Astrocyte of the cerebellum (primary cell): ENCODE measurements at regions not wholly inside any gene's neighbourhood (a gene's known extent, or its start where the extent isn't known, plus 50 kb on each side); places are given as distances from the start of the nearest gene placed in this dataset.

Experiments used
- DNase-seq: peaks from one replicate; pipeline ENCODE4 v3.0.0-alpha.2; 2011; ENCODE audit warnings: low read depth
- H3K4me3 ChIP-seq: 2 replicates; pipeline ENCODE4 v1.5.1; 2011; ENCODE audit warnings: mild to moderate bottlenecking, low read depth, low read length, moderate library complexity
- CTCF ChIP-seq: IDR thresholded peaks from 2 replicates; pipeline ENCODE4 v1.5.1; 2012; ENCODE audit warnings: low read length, low read depth, moderate library complexity, mild to moderate bottlenecking; ENCODE audit errors: missing control alignments
- in situ Hi-C: cut with HindIII; loops from 2 replicates; pipeline ENCODE4 v1.10.0; 2017; ENCODE audit warnings: low sequenced_read_pairs

- no peak for TF ChIP-seq CTCF
- in situ Hi-C loops, result no loop called here
- H3K4me3 ChIP-seq, result no peak overlapping the region
- no peak for DNase-seq
Measured at GRCh38 chr2:156689939-156690338, 253.8 kb downstream of the GPD2 start.

- DNase-seq, result no peak
- TF ChIP-seq CTCF, result no peak
- H3K4me3 ChIP-seq, result no peak overlapping the region
- in situ Hi-C loops, result no loop called here
Measured at GRCh38 chr2:156691014-156691413, 254.8 kb downstream of the GPD2 start.

- in situ Hi-C loops, result no loop called here
- no peak for DNase-seq
- no peak for TF ChIP-seq CTCF
- no peak overlapping the region for H3K4me3 ChIP-seq
Measured at GRCh38 chr2:156695020-156695419, 258.8 kb downstream of the GPD2 start.

GRCh38 chr2:156695595-156695994 is 259.4 kb downstream of the GPD2 start:
- DNase-seq, result no peak
- no peak for TF ChIP-seq CTCF
- H3K4me3 ChIP-seq, result no peak overlapping the region
- in situ Hi-C loops, result no loop called here

- in situ Hi-C loops, result no loop called here
- no peak for DNase-seq
- TF ChIP-seq CTCF, result no peak
- H3K4me3 ChIP-seq, result no peak overlapping the region
Measured at GRCh38 chr2:156697906-156698305, 261.7 kb downstream of the GPD2 start.

GRCh38 chr2:156700681-156701080 is 264.5 kb downstream of the GPD2 start:
- TF ChIP-seq CTCF, result no peak
- DNase-seq, result no peak
- in situ Hi-C loops, result no loop called here
- H3K4me3 ChIP-seq, result no peak overlapping the region

GRCh38 chr2:156702541-156702940 is 266.4 kb downstream of the GPD2 start:
- in situ Hi-C loops, result no loop called here
- no peak for DNase-seq
- TF ChIP-seq CTCF, result no peak
- H3K4me3 ChIP-seq, result no peak overlapping the region
